ENCODE measurements at regions not wholly inside any gene's neighbourhood (a gene's known extent, or its start where the extent isn't known, plus 50 kb on each side); places are given as distances from the start of the nearest gene placed in this dataset.
A peak's percentile ranks its signal among the peaks of the same experiment; 100 is the strongest.
"Not testable (repeated sequence)": the region's sequence is repeated elsewhere in the genome, so short reads cannot be mapped to it uniquely, and the experiment has no call there.

- no peaks in the 10 kb centered on the region for H3K36me3 ChIP-seq (ENCODE audit: control insufficient read depth in 1 of 2, insufficient read depth in 2 of 2, low read length in 2 of 2)
- no peaks in the 10 kb centered on the region for H3K27me3 ChIP-seq (ENCODE audit: control insufficient read depth in 1 of 2, insufficient read depth in 2 of 2, low read length in 2 of 2)
- peaks cover 14 to 20% of the 10 kb centered on the region in 2 donors for H3K4me1 ChIP-seq (ENCODE audit: control insufficient read depth in 1 of 2, insufficient read depth in 2 of 2, low read length in 2 of 2)
- H3K4me3 ChIP-seq (ENCODE audit: low read depth in 1 of 2, low read length in 2 of 2): no peak overlapping the region
- H3K9me3 ChIP-seq (ENCODE audit: control insufficient read depth in 1 of 2, low read length in 2 of 2): no peaks in the 10 kb centered on the region
- H3K9ac ChIP-seq (ENCODE audit: low read depth in 1 of 2, low read length in 2 of 2): no peak overlapping the region
- no peak overlapping the region for H3K27ac ChIP-seq (ENCODE audit: low read depth, low read length)
Measured at GRCh38 chr10:5288359-5288758, 76.4 kb upstream of the UCN3 start.

- not testable (repeated sequence) for H3K9ac ChIP-seq (ENCODE audit: low read depth in 1 of 2, low read length in 2 of 2); H3K27ac ChIP-seq (ENCODE audit: low read depth, low read length); H3K9me3 ChIP-seq (ENCODE audit: control insufficient read depth in 1 of 2, low read length in 2 of 2); H3K36me3 ChIP-seq (ENCODE audit: control insufficient read depth in 1 of 2, insufficient read depth in 2 of 2, low read length in 2 of 2); H3K4me3 ChIP-seq (ENCODE audit: low read depth in 1 of 2, low read length in 2 of 2); H3K27me3 ChIP-seq (ENCODE audit: control insufficient read depth in 1 of 2, insufficient read depth in 2 of 2, low read length in 2 of 2)
- H3K4me1 ChIP-seq (ENCODE audit: control insufficient read depth in 1 of 2, insufficient read depth in 2 of 2, low read length in 2 of 2): peaks cover 9 to 15% of the 10 kb centered on the region in 2 donors
Measured at GRCh38 chr10:5289228-5289627, 75.5 kb upstream of the UCN3 start.

- Histone ChIP-seq H3K36me3 (ENCODE audit: control insufficient read depth in 1 of 2, insufficient read depth in 2 of 2, low read length in 2 of 2) (no peaks in the 10 kb centered on the region), H3K27me3 (ENCODE audit: control insufficient read depth in 1 of 2, insufficient read depth in 2 of 2, low read length in 2 of 2) (no peaks in the 10 kb centered on the region), H3K4me1 (ENCODE audit: control insufficient read depth in 1 of 2, insufficient read depth in 2 of 2, low read length in 2 of 2) (peaks cover 9 to 18% of the 10 kb centered on the region in 2 donors), H3K9ac (ENCODE audit: low read depth in 1 of 2, low read length in 2 of 2) (peak overlapping the region; percentile 12 to 13), H3K4me3 (ENCODE audit: low read depth in 1 of 2, low read length in 2 of 2) (peak overlapping the region; percentile 7 to 50), H3K27ac (ENCODE audit: low read depth, low read length) (peak overlapping the region; percentile 0), H3K9me3 (ENCODE audit: control insufficient read depth in 1 of 2, low read length in 2 of 2) (no peaks in the 10 kb centered on the region)
Measured at GRCh38 chr10:5291501-5292195, 73.1 kb upstream of the UCN3 start.

- Histone ChIP-seq H3K4me3 (ENCODE audit: low read depth in 1 of 2, low read length in 2 of 2) (peak overlapping the region; percentile 7 to 32), H3K27me3 (ENCODE audit: control insufficient read depth in 1 of 2, insufficient read depth in 2 of 2, low read length in 2 of 2) (no peaks in the 10 kb centered on the region), H3K36me3 (ENCODE audit: control insufficient read depth in 1 of 2, insufficient read depth in 2 of 2, low read length in 2 of 2) (no peaks in the 10 kb centered on the region), H3K9ac (ENCODE audit: low read depth in 1 of 2, low read length in 2 of 2) (peak overlapping the region in 1 of 2 donors; percentile 10), H3K27ac (ENCODE audit: low read depth, low read length) (peak overlapping the region; percentile 0), H3K4me1 (ENCODE audit: control insufficient read depth in 1 of 2, insufficient read depth in 2 of 2, low read length in 2 of 2) (peaks cover 9 to 20% of the 10 kb centered on the region in 2 donors), H3K9me3 (ENCODE audit: control insufficient read depth in 1 of 2, low read length in 2 of 2) (no peaks in the 10 kb centered on the region)
Measured at GRCh38 chr10:5292196-5292735, 72.5 kb upstream of the UCN3 start.

GRCh38 chr10:5292970-5293369 is 71.8 kb upstream of the UCN3 start:
- not testable (repeated sequence) for H3K9me3 ChIP-seq (ENCODE audit: control insufficient read depth in 1 of 2, low read length in 2 of 2); H3K9ac ChIP-seq (ENCODE audit: low read depth in 1 of 2, low read length in 2 of 2); H3K27me3 ChIP-seq (ENCODE audit: control insufficient read depth in 1 of 2, insufficient read depth in 2 of 2, low read length in 2 of 2); H3K4me3 ChIP-seq (ENCODE audit: low read depth in 1 of 2, low read length in 2 of 2); H3K27ac ChIP-seq (ENCODE audit: low read depth, low read length); H3K36me3 ChIP-seq (ENCODE audit: control insufficient read depth in 1 of 2, insufficient read depth in 2 of 2, low read length in 2 of 2)
- peaks cover 9 to 20% of the 10 kb centered on the region in 2 donors for H3K4me1 ChIP-seq (ENCODE audit: control insufficient read depth in 1 of 2, insufficient read depth in 2 of 2, low read length in 2 of 2)

- Histone ChIP-seq H3K27me3 (ENCODE audit: control insufficient read depth in 1 of 2, insufficient read depth in 2 of 2, low read length in 2 of 2) (no peaks in the 10 kb centered on the region), H3K9ac (ENCODE audit: low read depth in 1 of 2, low read length in 2 of 2) (no peak overlapping the region), H3K4me1 (ENCODE audit: control insufficient read depth in 1 of 2, insufficient read depth in 2 of 2, low read length in 2 of 2) (peaks cover 9 to 20% of the 10 kb centered on the region in 2 donors), H3K27ac (ENCODE audit: low read depth, low read length) (no peak overlapping the region), H3K9me3 (ENCODE audit: control insufficient read depth in 1 of 2, low read length in 2 of 2) (no peaks in the 10 kb centered on the region), H3K36me3 (ENCODE audit: control insufficient read depth in 1 of 2, insufficient read depth in 2 of 2, low read length in 2 of 2) (no peaks in the 10 kb centered on the region), H3K4me3 (ENCODE audit: low read depth in 1 of 2, low read length in 2 of 2) (peak overlapping the region in 1 of 2 donors; percentile 9)
Measured at GRCh38 chr10:5293691-5294550, 70.8 kb upstream of the UCN3 start.

- Histone ChIP-seq H3K36me3 (ENCODE audit: control insufficient read depth in 1 of 2, insufficient read depth in 2 of 2, low read length in 2 of 2) (no peaks in the 10 kb centered on the region), H3K9ac (ENCODE audit: low read depth in 1 of 2, low read length in 2 of 2) (no peak overlapping the region), H3K4me3 (ENCODE audit: low read depth in 1 of 2, low read length in 2 of 2) (no peak overlapping the region), H3K9me3 (ENCODE audit: control insufficient read depth in 1 of 2, low read length in 2 of 2) (no peaks in the 10 kb centered on the region), H3K27ac (ENCODE audit: low read depth, low read length) (no peak overlapping the region), H3K27me3 (ENCODE audit: control insufficient read depth in 1 of 2, insufficient read depth in 2 of 2, low read length in 2 of 2) (no peaks in the 10 kb centered on the region), H3K4me1 (ENCODE audit: control insufficient read depth in 1 of 2, insufficient read depth in 2 of 2, low read length in 2 of 2) (peaks cover 0 to 5% of the 10 kb centered on the region in 2 donors)
Measured at GRCh38 chr10:5297466-5297865, 67.3 kb upstream of the UCN3 start.

- Histone ChIP-seq H3K4me3 (ENCODE audit: low read depth in 1 of 2, low read length in 2 of 2) (no peak overlapping the region), H3K9me3 (ENCODE audit: control insufficient read depth in 1 of 2, low read length in 2 of 2) (no peaks in the 10 kb centered on the region), H3K36me3 (ENCODE audit: control insufficient read depth in 1 of 2, insufficient read depth in 2 of 2, low read length in 2 of 2) (no peaks in the 10 kb centered on the region), H3K27ac (ENCODE audit: low read depth, low read length) (no peak overlapping the region), H3K4me1 (ENCODE audit: control insufficient read depth in 1 of 2, insufficient read depth in 2 of 2, low read length in 2 of 2) (peaks cover 0 to 5% of the 10 kb centered on the region in 2 donors), H3K27me3 (ENCODE audit: control insufficient read depth in 1 of 2, insufficient read depth in 2 of 2, low read length in 2 of 2) (no peaks in the 10 kb centered on the region), H3K9ac (ENCODE audit: low read depth in 1 of 2, low read length in 2 of 2) (no peak overlapping the region)
Measured at GRCh38 chr10:5297996-5298395, 66.8 kb upstream of the UCN3 start.

GRCh38 chr10:5299950-5300349 is 64.8 kb upstream of the UCN3 start:
- Histone ChIP-seq H3K4me1 (ENCODE audit: control insufficient read depth in 1 of 2, insufficient read depth in 2 of 2, low read length in 2 of 2) (peaks cover 0 to 5% of the 10 kb centered on the region in 2 donors), H3K36me3 (ENCODE audit: control insufficient read depth in 1 of 2, insufficient read depth in 2 of 2, low read length in 2 of 2) (no peaks in the 10 kb centered on the region), H3K27ac (ENCODE audit: low read depth, low read length) (no peak overlapping the region), H3K27me3 (ENCODE audit: control insufficient read depth in 1 of 2, insufficient read depth in 2 of 2, low read length in 2 of 2) (no peaks in the 10 kb centered on the region), H3K4me3 (ENCODE audit: low read depth in 1 of 2, low read length in 2 of 2) (no peak overlapping the region), H3K9me3 (ENCODE audit: control insufficient read depth in 1 of 2, low read length in 2 of 2) (peaks cover 5 to 6% of the 10 kb centered on the region in 2 donors), H3K9ac (ENCODE audit: low read depth in 1 of 2, low read length in 2 of 2) (no peak overlapping the region)

- H3K4me3 ChIP-seq (ENCODE audit: low read depth in 1 of 2, low read length in 2 of 2): no peak overlapping the region
- H3K27ac ChIP-seq (ENCODE audit: low read depth, low read length): no peak overlapping the region
- H3K36me3 ChIP-seq (ENCODE audit: control insufficient read depth in 1 of 2, insufficient read depth in 2 of 2, low read length in 2 of 2): no peaks in the 10 kb centered on the region
- no peaks in the 10 kb centered on the region for H3K4me1 ChIP-seq (ENCODE audit: control insufficient read depth in 1 of 2, insufficient read depth in 2 of 2, low read length in 2 of 2)
- peaks cover 5 to 8% of the 10 kb centered on the region in 2 donors for H3K9me3 ChIP-seq (ENCODE audit: control insufficient read depth in 1 of 2, low read length in 2 of 2)
- H3K27me3 ChIP-seq (ENCODE audit: control insufficient read depth in 1 of 2, insufficient read depth in 2 of 2, low read length in 2 of 2): no peaks in the 10 kb centered on the region
- H3K9ac ChIP-seq (ENCODE audit: low read depth in 1 of 2, low read length in 2 of 2): no peak overlapping the region
Measured at GRCh38 chr10:5303504-5303903, 61.3 kb upstream of the UCN3 start.
